ENCODE measurements at regions not wholly inside any gene's neighbourhood (a gene's known extent, or its start where the extent isn't known, plus 50 kb on each side); places are given as distances from the start of the nearest gene placed in this dataset.
"Not testable (repeated sequence)": the region's sequence is repeated elsewhere in the genome, so short reads cannot be mapped to it uniquely, and the experiment has no call there.

DNA sequence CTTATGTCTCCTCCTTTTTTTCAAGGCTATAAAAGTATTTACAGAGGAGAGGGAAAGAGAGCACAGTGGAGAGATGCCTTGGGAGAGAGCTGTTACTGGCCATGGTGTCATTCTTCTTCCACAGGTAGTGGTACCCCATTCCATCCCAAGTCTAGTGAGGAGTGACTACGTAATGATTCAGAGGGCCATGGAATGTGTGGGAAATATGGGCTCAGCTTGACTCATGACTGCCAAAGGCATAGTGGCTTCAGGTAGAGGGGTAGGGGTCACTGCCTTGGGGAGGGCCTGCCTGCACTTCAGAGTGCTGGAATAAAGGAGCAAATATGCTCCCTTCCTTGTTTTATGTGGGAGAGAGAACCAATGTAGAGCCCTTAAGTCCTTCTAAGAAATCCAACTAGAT lies 620.6 kb downstream of the IRS1 start:
- peaks cover 62% of the 10 kb centered on the region for H3K9me3 ChIP-seq (ENCODE audit: control insufficient read depth, low read length)
- no peaks in the 10 kb centered on the region for H3K4me1 ChIP-seq (ENCODE audit: control insufficient read depth, insufficient read depth, low read length)
- no peaks in the 10 kb centered on the region for H3K27me3 ChIP-seq (replicated peaks; ENCODE audit: control insufficient read depth, insufficient read depth, low read length)
- no peaks in the 10 kb centered on the region for H3K36me3 ChIP-seq (ENCODE audit: control insufficient read depth, insufficient read depth, low read length, severe bottlenecking)
- H3K4me3 ChIP-seq (ENCODE audit: low read length): no peak overlapping the region
- no peak overlapping the region for H3K9ac ChIP-seq (ENCODE audit: low read length)
- DNase-seq (ENCODE audit: low read depth): no peak

GRCh38 chr2:226176283-226176984 lies 623.2 kb downstream of the IRS1 start:
- no peak overlapping the region for H3K4me3 ChIP-seq (ENCODE audit: low read length)
- H3K4me1 ChIP-seq (ENCODE audit: control insufficient read depth, insufficient read depth, low read length): no peaks in the 10 kb centered on the region
- DNase-seq (ENCODE audit: low read depth): no peak
- no peaks in the 10 kb centered on the region for H3K27me3 ChIP-seq (replicated peaks; ENCODE audit: control insufficient read depth, insufficient read depth, low read length)
- peaks cover 55% of the 10 kb centered on the region for H3K9me3 ChIP-seq (ENCODE audit: control insufficient read depth, low read length)
- no peak overlapping the region for H3K9ac ChIP-seq (ENCODE audit: low read length)
- no peaks in the 10 kb centered on the region for H3K36me3 ChIP-seq (ENCODE audit: control insufficient read depth, insufficient read depth, low read length, severe bottlenecking)

- Histone ChIP-seq H3K4me3 (ENCODE audit: low read length) (no peak overlapping the region), H3K4me1 (ENCODE audit: control insufficient read depth, insufficient read depth, low read length) (no peaks in the 10 kb centered on the region), H3K36me3 (ENCODE audit: control insufficient read depth, insufficient read depth, low read length, severe bottlenecking) (no peaks in the 10 kb centered on the region), H3K27me3 (replicated peaks; ENCODE audit: control insufficient read depth, insufficient read depth, low read length) (no peaks in the 10 kb centered on the region), H3K9ac (ENCODE audit: low read length) (no peak overlapping the region), H3K9me3 (ENCODE audit: control insufficient read depth, low read length) (peaks cover 35% of the 10 kb centered on the region)
- DNase-seq (ENCODE audit: low read depth): no peak
Observed at GRCh38 chr2:226174390-226174789, 625.2 kb downstream of the IRS1 start.

- H3K4me3 ChIP-seq (ENCODE audit: low read length): no peak overlapping the region
- H3K36me3 ChIP-seq (ENCODE audit: control insufficient read depth, insufficient read depth, low read length, severe bottlenecking): no peaks in the 10 kb centered on the region
- peaks cover 21% of the 10 kb centered on the region for H3K9me3 ChIP-seq (ENCODE audit: control insufficient read depth, low read length)
- H3K4me1 ChIP-seq (ENCODE audit: control insufficient read depth, insufficient read depth, low read length): no peaks in the 10 kb centered on the region
- DNase-seq (ENCODE audit: low read depth): no peak
- no peaks in the 10 kb centered on the region for H3K27me3 ChIP-seq (replicated peaks; ENCODE audit: control insufficient read depth, insufficient read depth, low read length)
- no peak overlapping the region for H3K9ac ChIP-seq (ENCODE audit: low read length)
Observed at GRCh38 chr2:226172939-226173338, 626.7 kb downstream of the IRS1 start.

- DNase-seq (ENCODE audit: low read depth): no peak
- no peaks in the 10 kb centered on the region for H3K36me3 ChIP-seq (ENCODE audit: control insufficient read depth, insufficient read depth, low read length, severe bottlenecking)
- no peaks in the 10 kb centered on the region for H3K27me3 ChIP-seq (replicated peaks; ENCODE audit: control insufficient read depth, insufficient read depth, low read length)
Observed at GRCh38 chr2:226172309-226172708, 627.3 kb downstream of the IRS1 start.

GRCh38 chr2:226169751-226170581 lies 629.7 kb downstream of the IRS1 start:
- DNase-seq (ENCODE audit: low read depth): no peak
- H3K9ac ChIP-seq (ENCODE audit: low read length): no peak overlapping the region
- H3K9me3 ChIP-seq (ENCODE audit: control insufficient read depth, low read length): peaks cover under 1% of the 10 kb centered on the region
- H3K4me3 ChIP-seq (ENCODE audit: low read length): no peak overlapping the region
- H3K36me3 ChIP-seq (ENCODE audit: control insufficient read depth, insufficient read depth, low read length, severe bottlenecking): no peaks in the 10 kb centered on the region
- H3K27me3 ChIP-seq (replicated peaks; ENCODE audit: control insufficient read depth, insufficient read depth, low read length): no peaks in the 10 kb centered on the region
- no peaks in the 10 kb centered on the region for H3K4me1 ChIP-seq (ENCODE audit: control insufficient read depth, insufficient read depth, low read length)

More at GRCh38 chr2:226172309-226172708, 627.3 kb downstream of the IRS1 start:
- Histone ChIP-seq H3K4me1 (ENCODE audit: control insufficient read depth, insufficient read depth, low read length) (no peaks in the 10 kb centered on the region), H3K4me3 (ENCODE audit: low read length) (no peak overlapping the region), H3K9ac (ENCODE audit: low read length) (no peak overlapping the region), H3K9me3 (ENCODE audit: control insufficient read depth, low read length) (peaks cover 14% of the 10 kb centered on the region)

GRCh38 chr2:226168496-226169160 lies 631.0 kb downstream of the IRS1 start:
- Histone ChIP-seq H3K36me3 (ENCODE audit: control insufficient read depth, insufficient read depth, low read length, severe bottlenecking) (no peaks in the 10 kb centered on the region), H3K9me3 (ENCODE audit: control insufficient read depth, low read length) (no peaks in the 10 kb centered on the region), H3K4me3 (ENCODE audit: low read length) (no peak overlapping the region), H3K9ac (ENCODE audit: low read length) (no peak overlapping the region), H3K27me3 (replicated peaks; ENCODE audit: control insufficient read depth, insufficient read depth, low read length) (no peaks in the 10 kb centered on the region), H3K4me1 (ENCODE audit: control insufficient read depth, insufficient read depth, low read length) (no peaks in the 10 kb centered on the region)
- no peak for DNase-seq (ENCODE audit: low read depth)

- no peaks in the 10 kb centered on the region for H3K9me3 ChIP-seq (ENCODE audit: control insufficient read depth, low read length)
Observed at GRCh38 chr2:226164512-226164911, 635.1 kb downstream of the IRS1 start.

DNA sequence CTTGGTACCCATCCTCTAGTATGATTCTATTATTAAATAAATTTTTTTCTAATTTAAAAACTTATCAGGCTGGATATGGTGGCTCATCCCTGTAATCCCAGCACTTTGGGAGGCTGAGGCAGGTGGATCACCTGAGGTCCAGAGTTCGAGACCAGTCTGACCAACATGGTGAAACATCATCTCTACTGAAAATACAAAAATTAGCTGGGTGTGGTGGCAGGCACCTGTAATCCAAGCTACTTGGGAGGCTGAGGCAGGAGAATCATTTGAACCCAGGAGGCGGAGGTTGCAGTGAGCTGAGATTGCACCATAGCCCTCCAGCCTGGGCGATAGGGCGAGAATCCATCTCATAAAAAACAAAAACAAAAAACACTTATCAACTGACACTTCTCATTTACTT lies 639.0 kb downstream of the IRS1 start:
- not testable (repeated sequence) for H3K4me1 ChIP-seq (ENCODE audit: control insufficient read depth, insufficient read depth, low read length); H3K4me3 ChIP-seq (ENCODE audit: low read length); DNase-seq (ENCODE audit: low read depth); H3K36me3 ChIP-seq (ENCODE audit: control insufficient read depth, insufficient read depth, low read length, severe bottlenecking); H3K9ac ChIP-seq (ENCODE audit: low read length); H3K9me3 ChIP-seq (ENCODE audit: control insufficient read depth, low read length); H3K27me3 ChIP-seq (replicated peaks; ENCODE audit: control insufficient read depth, insufficient read depth, low read length)

More at GRCh38 chr2:226164512-226164911, 635.1 kb downstream of the IRS1 start:
- Histone ChIP-seq H3K4me3 (ENCODE audit: low read length) (no peak overlapping the region), H3K4me1 (ENCODE audit: control insufficient read depth, insufficient read depth, low read length) (no peaks in the 10 kb centered on the region), H3K27me3 (replicated peaks; ENCODE audit: control insufficient read depth, insufficient read depth, low read length) (no peaks in the 10 kb centered on the region), H3K36me3 (ENCODE audit: control insufficient read depth, insufficient read depth, low read length, severe bottlenecking) (no peaks in the 10 kb centered on the region), H3K9ac (ENCODE audit: low read length) (no peak overlapping the region)
- DNase-seq (ENCODE audit: low read depth): no peak

- Histone ChIP-seq H3K4me1 (ENCODE audit: control insufficient read depth, insufficient read depth, low read length) (no peaks in the 10 kb centered on the region), H3K27me3 (replicated peaks; ENCODE audit: control insufficient read depth, insufficient read depth, low read length) (no peaks in the 10 kb centered on the region), H3K4me3 (ENCODE audit: low read length) (no peak overlapping the region), H3K9ac (ENCODE audit: low read length) (no peak overlapping the region), H3K9me3 (ENCODE audit: control insufficient read depth, low read length) (no peaks in the 10 kb centered on the region), H3K36me3 (ENCODE audit: control insufficient read depth, insufficient read depth, low read length, severe bottlenecking) (no peaks in the 10 kb centered on the region)
- no peak for DNase-seq (ENCODE audit: low read depth)
Observed at GRCh38 chr2:226159875-226160479, 639.6 kb downstream of the IRS1 start.

- Histone ChIP-seq H3K9me3 (ENCODE audit: control insufficient read depth, low read length) (no peaks in the 10 kb centered on the region), H3K36me3 (ENCODE audit: control insufficient read depth, insufficient read depth, low read length, severe bottlenecking) (no peaks in the 10 kb centered on the region), H3K4me1 (ENCODE audit: control insufficient read depth, insufficient read depth, low read length) (no peaks in the 10 kb centered on the region), H3K9ac (ENCODE audit: low read length) (no peak overlapping the region), H3K27me3 (replicated peaks; ENCODE audit: control insufficient read depth, insufficient read depth, low read length) (no peaks in the 10 kb centered on the region), H3K4me3 (ENCODE audit: low read length) (no peak overlapping the region)
- DNase-seq (ENCODE audit: low read depth): no peak
Observed at GRCh38 chr2:226158940-226159339, 640.7 kb downstream of the IRS1 start.
